Suprapubic skin (tissue), 4 donors: ENCODE measurements at regions not wholly inside any gene's neighbourhood (a gene's known extent, or its start where the extent isn't known, plus 50 kb on each side); places are given as distances from the start of the nearest gene placed in this dataset.
"Not testable (repeated sequence)": the region's sequence is repeated elsewhere in the genome, so short reads cannot be mapped to it uniquely, and the experiment has no call there.

Experiments used
- EP300 ChIP-seq: sonication (generic); formaldehyde crosslinking; IDR thresholded peaks from one replicate; pipeline ENCODE4 v1.6.1; 2017; ENCODE audit warnings: antibody characterized with exemption
- POLR2A ChIP-seq, 2 donors: fragments of 450-650 bp; IDR thresholded peaks; one replicate each; pipeline ENCODE4 v1.6.1; 2017; ENCODE audit warnings: antibody characterized with exemption in 2 of 2, mild to moderate bottlenecking in 2 of 2, moderate library complexity in 2 of 2
- POLR2AphosphoS5 ChIP-seq, 3 donors: sonication (generic); formaldehyde crosslinking; IDR thresholded peaks; one replicate each; pipeline ENCODE4 v1.6.1; 2017; ENCODE audit warnings: antibody characterized with exemption in 3 of 3
- TF ChIP-seq, protein P1 (sequence below), 2 donors: fragments of 200-600 bp in 1 of 2; fragments of 450-650 bp in 1 of 2; sonication (generic) in 1 of 2; IDR thresholded peaks; one replicate each; pipeline ENCODE4 v1.5.1; 2016 to 2019; ENCODE audit warnings: antibody characterized with exemption in 2 of 2, mild to moderate bottlenecking in 1 of 2, moderate library complexity in 1 of 2

DNA sequence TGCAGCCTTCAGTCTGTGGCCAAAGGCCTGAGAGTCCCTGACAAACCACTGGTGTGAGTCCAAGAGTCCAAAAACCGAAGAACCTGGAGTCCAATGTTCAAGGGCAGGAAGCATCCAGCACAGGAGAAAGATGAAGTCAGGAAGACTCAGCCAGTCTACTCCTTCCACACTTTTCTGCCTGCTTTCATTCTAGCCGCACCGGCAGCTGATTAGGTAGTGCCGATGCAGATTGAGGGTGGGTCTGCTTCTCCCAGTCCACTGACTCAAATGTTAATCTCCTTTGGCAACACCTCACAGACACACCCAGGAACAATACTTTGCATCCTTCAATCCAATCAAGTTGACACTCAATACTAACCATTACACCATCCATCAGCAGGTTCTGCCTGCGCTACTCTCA lies 65.2 kb upstream of the WASF3 start:
- TF ChIP-seq POLR2AphosphoS5 (IDR thresholded peaks at IDR 0.05); POLR2A (IDR thresholded peaks at IDR 0.05); EP300: not testable (repeated sequence)
- TF ChIP-seq, protein P1, sequence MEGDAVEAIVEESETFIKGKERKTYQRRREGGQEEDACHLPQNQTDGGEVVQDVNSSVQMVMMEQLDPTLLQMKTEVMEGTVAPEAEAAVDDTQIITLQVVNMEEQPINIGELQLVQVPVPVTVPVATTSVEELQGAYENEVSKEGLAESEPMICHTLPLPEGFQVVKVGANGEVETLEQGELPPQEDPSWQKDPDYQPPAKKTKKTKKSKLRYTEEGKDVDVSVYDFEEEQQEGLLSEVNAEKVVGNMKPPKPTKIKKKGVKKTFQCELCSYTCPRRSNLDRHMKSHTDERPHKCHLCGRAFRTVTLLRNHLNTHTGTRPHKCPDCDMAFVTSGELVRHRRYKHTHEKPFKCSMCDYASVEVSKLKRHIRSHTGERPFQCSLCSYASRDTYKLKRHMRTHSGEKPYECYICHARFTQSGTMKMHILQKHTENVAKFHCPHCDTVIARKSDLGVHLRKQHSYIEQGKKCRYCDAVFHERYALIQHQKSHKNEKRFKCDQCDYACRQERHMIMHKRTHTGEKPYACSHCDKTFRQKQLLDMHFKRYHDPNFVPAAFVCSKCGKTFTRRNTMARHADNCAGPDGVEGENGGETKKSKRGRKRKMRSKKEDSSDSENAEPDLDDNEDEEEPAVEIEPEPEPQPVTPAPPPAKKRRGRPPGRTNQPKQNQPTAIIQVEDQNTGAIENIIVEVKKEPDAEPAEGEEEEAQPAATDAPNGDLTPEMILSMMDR (IDR thresholded peaks at IDR 0.05) = not testable (repeated sequence)
